VCaP (cell line): ENCODE measurements at regions not wholly inside any gene's neighbourhood (a gene's known extent, or its start where the extent isn't known, plus 50 kb on each side); places are given as distances from the start of the nearest gene placed in this dataset.

Experiments
- H3K27ac ChIP-seq: fragments of 450-650 bp; 2 replicates; pipeline ENCODE4 v1.5.1; 2017
- CTCF ChIP-seq: fragments of 450-650 bp; conservative IDR thresholded peaks from 2 replicates; pipeline ENCODE4 v1.5.1; 2017; ENCODE audit warnings: mild to moderate bottlenecking, moderate library complexity

GRCh38 chr6:47160702-47161101 lies 118.6 kb upstream of the ADGRF1 start:
- H3K27ac ChIP-seq = no peak overlapping the region
- no peak for TF ChIP-seq CTCF

GRCh38 chr6:47159763-47160162 lies 117.6 kb upstream of the ADGRF1 start:
- TF ChIP-seq CTCF = no peak
- no peak overlapping the region for H3K27ac ChIP-seq

- H3K27ac ChIP-seq = no peak overlapping the region
- TF ChIP-seq CTCF = no peak
These were observed 115.6 kb upstream of the ADGRF1 start for GRCh38 chr6:47157653-47158219.

- no peak for TF ChIP-seq CTCF
- H3K27ac ChIP-seq = no peak overlapping the region
These were observed 114.9 kb upstream of the ADGRF1 start for GRCh38 chr6:47157063-47157462.

- TF ChIP-seq CTCF = no peak
- no peak overlapping the region for H3K27ac ChIP-seq
These were observed 114.1 kb upstream of the ADGRF1 start for GRCh38 chr6:47156196-47156595.

GRCh38 chr6:47153404-47153755 lies 111.2 kb upstream of the ADGRF1 start:
- no peak for TF ChIP-seq CTCF
- H3K27ac ChIP-seq = no peak overlapping the region

GRCh38 chr6:47152666-47153403 lies 110.7 kb upstream of the ADGRF1 start:
- no peak for TF ChIP-seq CTCF

More at GRCh38 chr6:47152666-47153403, 110.7 kb upstream of the ADGRF1 start:
- H3K27ac ChIP-seq = no peak overlapping the region
